ENCODE measurements at regions not wholly inside any gene's neighbourhood (a gene's known extent, or its start where the extent isn't known, plus 50 kb on each side); places are given as distances from the start of the nearest gene placed in this dataset.

DNA sequence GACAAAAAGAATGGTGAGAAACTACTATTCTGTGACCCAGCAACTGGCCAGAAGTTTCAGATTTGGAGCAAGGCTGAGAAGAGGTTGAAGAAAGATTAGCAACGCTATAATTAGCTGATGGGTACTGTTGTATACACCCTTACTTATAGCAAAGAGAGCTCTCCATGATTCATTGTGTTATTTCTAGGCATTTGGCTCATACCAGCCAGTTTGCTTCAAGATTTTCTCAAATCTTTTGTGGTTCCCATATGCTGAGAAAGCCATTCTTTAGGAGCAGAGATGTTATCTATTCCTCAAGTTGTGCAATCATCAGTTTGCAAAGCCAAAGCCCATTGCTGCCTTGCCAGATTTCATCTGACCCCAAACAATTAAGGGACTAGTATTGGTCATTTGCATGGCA lies 179.4 kb downstream of the ETS1 start:
- DNase-seq: no peak

DNA sequence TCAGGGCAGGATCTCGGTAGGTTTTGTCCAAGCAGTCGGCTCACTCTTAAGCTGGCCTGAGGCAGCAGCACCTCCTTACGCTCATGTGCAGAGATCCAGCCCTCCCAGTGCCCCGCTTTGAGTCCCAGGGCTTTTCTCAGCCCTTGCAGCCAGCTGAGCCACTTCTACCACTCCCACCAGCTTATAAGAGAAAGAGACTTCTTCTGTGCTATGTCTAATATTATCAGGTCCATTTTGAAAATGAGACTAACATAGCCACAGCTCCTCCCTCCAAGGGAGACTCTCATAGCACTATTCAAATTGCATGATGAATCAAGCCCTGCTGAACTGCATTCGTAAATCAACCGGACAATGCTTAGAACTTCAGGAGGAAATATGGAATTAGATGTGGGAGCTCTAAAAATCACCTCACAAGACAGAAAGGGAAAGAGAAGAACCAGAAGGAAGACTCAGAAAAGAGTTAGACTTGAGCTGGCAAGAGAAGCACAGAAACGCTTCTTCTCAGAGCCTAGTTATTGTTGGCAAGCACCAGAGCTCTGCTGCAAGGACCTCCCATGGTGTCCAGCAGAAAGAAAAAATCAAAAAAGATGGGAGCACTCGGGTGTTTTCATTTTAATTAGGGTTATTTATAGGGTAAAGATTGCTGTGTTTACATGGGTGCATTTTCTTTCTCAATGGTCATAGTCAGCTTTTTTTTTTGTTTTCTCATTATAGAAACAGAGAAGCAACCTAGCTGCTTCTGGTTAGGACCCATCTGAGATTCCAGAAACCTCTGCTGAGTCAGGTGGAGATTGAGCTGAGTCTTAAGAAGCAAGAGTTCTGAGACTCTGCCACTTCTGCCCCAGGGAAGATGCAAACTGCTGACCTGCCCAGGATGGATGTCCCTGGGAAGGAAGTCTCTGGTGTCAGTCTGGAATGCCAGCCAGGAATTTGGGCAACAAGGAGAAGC lies 181.4 kb downstream of the ETS1 start:
- DNase-seq: no peak

DNA sequence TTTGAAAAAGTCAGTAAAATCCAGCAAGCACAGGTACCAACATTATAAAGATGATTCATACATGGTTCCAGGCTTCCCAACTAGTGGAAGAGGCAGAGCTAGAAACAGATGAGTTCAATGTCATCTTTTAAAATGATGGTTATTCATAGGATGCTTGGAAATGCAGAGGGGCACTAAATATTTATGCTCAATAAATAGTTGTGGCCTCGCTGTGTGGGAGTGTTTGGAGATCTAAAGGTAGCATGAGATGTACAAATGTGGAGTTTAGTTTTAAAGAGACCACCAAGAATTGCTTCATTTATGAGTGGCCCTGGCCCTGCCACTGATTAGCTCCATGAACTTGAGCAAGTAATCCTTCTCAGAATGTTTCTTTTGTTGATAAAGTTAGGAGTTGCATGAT lies 182.2 kb downstream of the ETS1 start:
- no peak for DNase-seq

DNA sequence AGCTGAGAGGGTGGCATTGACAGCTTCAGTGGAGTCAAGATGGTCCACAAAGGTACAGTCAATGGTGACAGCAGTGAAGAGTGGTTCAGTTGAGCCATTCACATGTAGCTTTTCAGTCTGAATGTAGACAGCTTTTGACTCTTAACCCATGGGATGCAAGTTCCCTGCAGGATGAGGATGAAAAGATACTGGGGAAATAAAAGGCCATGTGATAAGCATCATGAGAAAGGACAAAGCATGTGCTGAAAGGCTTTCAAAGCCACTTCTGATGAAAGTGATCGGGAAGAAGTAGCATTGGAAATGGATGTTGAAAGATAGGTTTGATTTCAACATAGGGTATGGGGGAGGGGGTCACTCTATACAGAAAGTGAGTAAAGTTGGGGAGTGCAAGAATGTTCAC lies 182.9 kb downstream of the ETS1 start:
- no peak for DNase-seq

DNA sequence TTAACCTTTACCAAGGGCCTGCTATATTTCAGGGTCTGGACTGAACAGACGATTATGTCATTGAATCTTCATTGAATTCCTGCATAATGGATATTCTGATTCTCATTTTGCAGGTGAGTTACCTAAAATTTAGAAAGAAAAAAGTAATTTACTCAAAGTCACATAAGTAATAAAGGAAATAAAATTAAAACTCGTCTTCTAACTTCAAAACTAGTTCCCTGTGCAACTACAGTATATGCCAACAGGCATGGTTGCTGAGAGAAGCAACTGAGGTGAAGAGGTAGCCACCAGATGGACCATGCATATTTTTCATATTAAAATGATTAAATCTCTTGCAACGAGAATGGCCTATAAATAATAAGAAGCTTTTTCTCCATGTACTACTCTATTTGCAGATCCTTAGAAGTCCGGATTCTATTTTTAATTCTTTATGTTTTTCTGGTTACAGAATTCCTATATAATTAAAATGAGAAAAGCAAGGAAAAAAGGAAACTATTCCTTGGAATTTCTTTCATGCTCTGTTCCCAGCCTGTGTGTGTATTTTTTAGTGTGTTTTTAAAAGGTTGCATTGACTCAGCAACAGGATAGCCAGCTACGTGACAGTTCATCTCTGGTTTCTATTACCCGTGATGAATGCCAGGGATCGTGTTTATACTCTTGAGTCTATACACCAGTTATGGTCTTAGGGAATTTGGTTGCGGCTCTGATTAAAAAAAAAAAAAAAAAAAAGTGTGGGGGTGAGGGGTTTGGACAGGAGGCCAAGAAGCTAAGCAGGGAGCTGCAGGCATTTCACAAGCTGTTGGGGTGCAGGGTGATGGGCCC lies 186.8 kb downstream of the ETS1 start:
- no peak for DNase-seq

DNA sequence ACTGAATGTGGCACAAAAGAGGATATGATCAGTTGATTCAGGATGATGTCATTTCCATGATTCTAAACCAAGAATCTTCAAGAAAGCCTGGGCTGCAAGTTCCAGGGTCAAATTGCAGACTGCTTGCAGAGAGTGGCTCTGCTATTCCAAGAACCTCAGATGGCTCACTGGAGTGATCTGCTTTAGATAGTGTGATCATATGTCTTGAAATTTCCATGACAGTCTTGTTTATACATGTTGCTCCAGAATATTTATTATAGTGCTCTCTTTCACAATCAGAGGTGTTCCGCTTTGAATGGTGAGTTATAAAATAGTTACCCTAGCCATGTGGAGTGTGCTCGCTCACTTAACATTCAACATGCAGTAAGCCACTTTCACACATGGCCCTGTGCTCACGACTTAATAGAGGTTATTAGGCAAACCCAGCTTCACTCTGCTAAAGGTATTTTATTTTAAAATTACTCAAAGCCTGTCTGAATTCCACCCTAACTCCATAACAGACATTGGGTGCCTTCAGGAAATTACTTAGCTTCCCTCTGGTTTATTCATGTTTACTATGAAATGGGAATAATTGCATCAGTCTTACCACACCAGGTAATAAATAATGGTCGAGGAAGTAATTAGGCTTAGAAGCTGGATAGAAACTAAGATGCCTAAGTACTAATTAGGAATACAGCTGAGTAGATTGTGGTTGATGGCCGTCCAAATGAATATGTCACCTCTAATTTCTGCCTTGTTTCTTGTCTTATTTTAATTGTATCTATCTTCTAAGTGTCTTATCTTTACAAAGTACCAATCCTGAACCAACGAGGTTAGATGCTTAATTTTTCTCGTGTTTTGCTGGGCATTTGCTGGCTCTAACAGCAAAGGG lies 187.9 kb downstream of the ETS1 start:
- no peak for DNase-seq

DNA sequence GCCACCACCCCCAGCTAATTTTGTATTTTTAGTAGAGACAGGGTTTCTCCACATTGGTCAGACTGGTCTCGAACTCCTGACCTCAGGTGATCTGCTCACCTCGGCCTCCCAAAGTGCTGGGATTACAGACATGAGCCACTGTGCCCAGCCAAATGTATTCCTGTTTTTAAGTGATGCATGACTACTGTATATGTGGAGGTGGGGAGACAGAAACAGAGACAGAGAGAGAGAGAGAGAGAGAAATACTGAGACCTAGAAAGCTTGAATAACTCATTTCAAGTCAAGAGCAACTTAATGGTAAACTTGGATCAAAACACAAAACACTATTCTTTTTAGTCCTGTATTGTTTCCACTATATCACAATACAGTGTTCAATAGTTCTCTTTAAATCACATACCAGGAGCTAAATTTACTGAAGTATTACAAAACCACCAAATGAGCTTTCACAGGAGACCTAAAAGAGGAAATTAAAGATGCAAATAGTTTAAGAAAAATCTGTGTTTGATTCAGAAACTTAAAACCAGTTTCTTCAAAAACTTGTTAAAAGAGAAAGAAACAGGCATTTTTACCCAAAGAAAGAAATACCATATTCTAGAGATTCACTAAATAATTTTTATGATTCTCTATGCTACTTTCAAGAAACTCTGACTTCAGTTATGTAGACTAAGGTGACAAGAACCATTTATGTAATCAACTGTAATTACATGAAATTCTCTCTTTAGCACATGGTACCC lies 188.7 kb downstream of the ETS1 start:
- DNase-seq: no peak

DNA sequence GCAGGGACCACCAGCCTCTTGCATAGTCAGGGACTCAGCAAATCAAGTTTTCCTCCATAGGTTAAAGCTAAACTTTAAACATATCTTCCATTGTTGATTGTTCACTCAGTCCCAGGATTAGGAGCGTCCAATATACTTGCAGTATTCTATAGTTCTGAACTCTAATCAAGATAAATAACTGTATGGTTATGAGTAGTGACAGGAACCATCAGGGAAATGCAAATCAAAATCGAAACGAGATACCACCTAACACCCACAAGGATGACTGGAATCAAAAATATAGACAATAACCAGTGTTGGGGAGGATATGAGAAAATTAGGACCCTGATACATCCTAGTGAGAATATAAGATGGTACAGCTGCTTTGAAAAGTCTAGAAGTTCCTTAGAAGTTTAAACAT lies 190.0 kb downstream of the ETS1 start:
- DNase-seq: no peak

DNA sequence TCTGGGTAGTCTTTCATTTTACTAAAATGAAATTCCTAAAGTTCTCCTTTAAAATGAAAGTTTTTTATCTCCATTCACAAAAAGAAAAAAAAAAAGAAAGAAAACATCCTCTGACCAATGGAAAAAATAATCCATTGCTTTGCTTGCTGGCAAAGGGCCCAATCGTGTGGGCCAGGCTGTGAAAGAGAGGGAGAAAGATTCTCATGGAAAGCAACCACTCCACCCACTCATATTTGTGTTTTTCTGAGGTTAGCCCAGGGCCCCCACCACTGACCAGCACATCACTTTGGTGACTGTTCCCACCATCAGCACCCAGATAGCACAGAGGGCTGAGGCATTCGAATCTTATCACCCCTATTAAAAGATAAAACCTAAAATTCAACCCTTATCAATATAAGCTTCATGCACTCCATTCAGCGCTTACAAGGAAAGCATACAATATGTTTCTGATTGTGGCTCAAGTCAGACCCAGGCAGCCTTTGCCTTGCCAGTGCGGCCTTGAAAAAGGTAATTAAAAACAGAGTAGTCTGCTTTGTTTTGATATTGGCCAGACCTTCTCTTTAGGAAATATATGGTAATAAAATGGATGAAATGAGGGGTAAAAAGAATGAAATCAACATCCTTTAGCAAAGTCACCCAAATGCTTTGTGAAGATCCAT lies 192.8 kb downstream of the ETS1 start:
- no peak for DNase-seq

DNA sequence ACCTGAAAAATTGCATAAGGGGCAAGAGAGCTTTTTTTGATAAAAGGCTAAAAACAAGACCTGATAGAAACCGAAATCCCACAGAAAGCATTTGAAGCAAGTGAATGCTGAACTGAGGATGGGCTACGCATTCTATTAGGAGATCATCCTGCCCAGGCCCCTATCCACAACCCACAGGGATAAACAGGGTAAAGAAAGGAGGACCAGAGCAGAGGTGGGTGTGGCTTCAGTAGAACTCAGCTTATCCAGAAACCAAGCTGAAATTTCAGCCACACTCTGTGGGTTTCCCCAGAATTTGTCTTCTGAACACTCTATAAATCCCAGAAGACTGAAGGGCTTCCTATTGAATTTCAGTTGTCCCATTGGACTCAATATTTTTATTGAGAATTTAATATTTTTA lies 195.1 kb downstream of the ETS1 start:
- DNase-seq: no peak

DNA sequence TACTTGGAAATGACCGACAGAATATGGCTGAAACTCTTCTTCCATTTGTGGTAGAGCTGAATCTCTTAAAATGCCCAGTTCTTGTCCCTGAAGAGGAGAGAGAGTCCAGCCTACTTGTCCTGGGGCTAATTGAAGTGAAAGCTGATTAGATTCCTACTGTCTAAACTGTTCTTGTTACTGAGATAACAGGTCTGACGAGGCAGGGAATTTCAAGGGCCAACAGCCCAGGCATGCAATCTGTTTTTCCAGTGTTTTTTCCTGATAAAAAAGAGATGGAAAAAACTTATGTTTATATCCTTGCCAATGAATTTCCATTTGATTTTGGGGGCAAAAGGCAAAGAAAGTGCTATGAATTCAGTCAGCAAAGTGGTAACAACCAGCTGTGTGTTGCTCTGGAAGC lies 195.5 kb downstream of the ETS1 start:
- no peak for DNase-seq

DNA sequence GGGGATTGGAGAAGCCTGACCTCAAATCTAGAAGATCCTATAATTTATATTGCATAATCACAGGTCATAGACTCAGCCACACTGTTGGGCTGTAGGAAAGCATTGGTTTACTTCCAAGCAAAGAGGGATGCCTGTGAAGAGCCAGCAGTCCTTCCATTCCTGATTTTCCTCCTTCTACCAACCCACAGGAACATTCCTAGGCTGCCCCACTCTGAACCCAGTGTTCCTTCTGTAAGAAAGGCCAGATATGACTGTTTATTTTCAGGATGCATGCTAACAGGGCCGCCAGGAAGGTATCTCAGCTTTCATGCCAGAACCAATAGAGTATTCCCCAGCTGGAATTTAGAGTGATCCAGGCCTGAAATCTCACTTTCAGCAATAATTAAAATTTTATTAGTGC lies 197.1 kb downstream of the ETS1 start:
- no peak for DNase-seq

DNA sequence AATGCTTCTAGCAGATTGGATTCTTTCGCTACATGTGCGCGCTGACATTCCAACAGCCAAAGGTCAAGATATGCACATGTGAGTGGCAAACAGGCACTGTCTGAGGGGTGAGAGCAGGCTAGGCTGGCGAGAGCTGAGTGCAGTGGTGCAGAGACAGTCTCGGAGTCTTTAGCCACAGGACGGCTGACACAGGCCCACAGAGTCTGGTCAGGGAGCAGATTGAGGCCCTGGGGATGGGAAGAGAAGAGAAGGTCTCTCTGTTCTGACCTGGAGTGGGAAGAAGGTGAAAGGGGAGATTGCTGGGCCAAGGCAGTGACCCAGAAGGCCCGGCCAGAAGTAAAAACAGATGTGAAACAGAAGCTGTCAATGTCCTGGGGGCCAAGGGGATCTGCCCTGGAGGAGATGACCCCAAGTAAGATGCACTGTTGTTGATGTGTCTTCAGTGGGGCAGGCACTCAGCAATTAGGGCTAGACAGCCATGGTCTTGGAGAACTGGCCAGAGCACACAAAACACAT lies 197.8 kb downstream of the ETS1 start:
- no peak for DNase-seq

DNA sequence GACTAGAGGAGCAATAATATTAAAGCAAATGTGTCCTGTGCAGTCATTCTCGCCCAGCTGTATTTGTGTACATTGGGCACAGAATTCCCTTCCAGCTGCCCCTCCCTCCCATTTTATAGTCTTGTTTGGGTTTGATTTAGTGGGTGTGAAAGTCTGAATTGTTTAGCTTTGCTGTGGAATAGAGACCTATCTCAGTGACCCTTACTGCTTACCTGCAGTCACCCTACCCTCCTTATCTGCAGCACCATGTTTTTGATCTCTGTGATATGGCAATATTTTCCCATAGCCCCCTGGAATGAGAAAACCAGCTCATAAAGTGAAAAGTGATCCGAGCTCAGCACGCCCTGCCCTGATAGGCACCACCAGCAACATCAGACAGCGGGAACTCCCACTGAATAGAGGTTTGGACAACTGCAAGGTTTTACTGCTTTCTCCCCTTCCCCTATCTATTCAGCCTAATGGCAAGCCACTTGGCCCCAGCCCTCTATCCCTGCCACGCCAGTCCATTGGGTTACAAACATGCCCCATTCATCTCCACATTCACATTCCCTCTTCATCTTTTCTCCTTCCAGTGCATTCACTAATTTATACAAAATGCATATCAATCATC lies 199.0 kb downstream of the ETS1 start:
- DNase-seq: no peak

DNA sequence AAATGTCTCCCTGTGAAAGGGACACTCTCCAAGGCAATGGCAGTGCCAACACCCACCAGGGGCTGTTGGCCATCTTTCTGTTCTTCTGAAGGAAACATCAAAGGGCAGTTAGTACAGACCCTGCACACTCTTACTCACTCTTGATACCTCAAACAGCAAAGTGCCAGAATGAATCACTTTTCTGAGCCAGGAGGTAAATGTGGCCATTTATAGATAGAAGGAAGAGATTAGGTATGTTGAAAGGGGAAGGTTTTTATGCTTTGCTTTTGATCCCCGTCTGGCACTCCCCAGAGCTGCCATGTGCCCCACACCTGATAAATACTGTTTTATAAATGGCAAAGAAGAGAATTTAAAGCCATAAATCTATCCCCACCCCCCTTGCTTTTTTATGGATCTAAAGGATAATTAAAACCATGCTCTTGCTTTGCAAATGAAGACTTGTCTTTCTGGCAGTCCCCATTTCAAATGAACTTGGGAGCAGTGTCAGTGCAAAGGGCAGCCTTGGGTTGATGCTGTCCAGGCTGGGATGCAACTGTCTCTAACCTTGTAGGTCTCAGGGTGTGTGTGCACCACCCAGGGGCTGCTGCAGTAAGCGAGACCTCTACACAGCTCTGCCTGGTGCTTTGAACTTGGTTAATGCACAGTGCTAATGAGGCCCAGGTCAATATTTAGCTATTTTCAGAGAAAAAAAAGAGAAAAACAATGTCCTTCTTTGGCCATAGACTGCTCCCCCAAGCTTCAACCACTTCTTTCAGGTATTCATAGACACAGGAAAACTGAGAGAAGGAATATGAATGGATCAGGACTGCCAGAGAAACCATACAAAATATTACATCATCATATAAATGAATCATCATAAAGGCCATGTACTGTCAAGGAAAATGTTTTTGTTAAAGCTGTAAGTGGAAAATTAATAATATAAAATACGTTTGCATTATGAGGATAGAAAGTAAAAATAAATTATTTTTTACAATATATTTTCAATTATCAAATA lies 207.5 kb downstream of the ETS1 start:
- DNase-seq: peak; percentile 53

DNA sequence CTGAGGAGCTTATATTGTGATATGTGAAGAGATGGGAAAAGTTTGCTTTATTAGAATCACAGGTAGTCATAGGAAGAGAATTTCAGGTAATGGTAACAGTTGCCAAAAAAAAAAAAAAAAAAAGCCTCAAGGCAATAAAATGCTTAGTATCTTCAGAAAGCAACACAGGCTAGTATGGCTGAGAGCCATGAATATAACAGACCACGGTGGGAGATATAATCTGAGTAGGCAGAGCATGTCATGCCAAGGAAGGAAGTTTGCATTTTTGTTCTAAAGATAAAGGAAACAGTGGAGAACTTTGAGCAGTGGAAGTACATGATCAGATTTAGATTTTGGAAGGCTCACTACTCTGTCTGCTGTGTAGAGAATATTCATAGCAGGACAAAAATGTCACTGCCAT lies 211.4 kb downstream of the ETS1 start:
- DNase-seq: no peak

DNA sequence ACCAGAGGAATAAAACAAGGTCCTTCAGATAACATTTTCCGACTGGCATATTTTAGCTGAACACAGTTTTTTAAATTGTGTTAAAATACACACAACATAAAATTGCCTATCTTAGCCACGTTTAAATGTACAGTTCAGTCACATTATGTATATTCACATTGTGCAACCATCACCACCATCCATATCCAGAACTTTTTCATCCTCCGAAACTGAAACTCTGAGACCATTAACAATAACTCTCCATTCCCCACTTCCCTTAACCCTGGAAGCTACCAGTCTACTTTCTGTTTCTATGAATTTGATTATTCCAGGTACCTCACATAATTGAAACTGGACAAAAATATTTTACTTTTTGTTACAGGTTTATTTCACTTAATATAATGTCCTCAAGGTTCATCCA lies 213.3 kb downstream of the ETS1 start:
- no peak for DNase-seq

DNA sequence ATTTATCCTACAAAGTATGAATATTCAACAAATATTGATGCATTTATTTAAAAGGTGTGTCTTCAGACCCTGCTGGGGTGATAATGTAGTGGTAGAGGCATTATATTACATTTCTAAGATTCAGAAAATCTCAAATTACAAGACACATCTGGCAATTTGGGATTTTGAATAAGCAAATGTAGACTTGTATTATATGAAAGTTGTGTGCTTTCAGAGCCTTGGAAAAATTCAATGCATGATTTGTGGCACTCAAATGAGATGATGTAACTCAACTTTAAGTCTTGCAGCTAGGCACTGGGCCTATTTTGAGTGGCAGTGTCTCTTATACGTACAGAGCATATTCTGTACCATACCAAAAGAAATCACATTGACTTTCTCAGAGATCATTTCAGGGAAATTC lies 214.4 kb downstream of the ETS1 start:
- DNase-seq: no peak

DNA sequence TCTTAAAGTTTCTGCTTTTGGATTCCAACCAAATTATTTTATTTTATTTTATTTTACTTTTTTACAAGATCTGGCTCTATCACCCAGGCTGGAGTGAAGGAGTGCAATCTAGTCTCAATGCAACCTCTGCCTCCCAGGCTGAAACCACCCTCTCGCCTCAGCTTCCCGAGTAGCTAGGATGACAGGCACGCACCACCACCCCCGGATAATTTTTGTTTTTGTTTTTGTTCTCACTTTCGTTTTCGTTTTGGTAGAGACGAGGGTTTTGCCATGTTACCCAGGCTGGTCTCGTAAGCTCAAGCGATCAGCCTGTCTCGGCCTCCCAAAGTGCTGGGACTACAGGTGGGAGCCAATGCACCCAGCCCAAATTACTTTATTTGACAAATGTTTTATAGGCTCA lies 219.8 kb downstream of the ETS1 start:
- peak; percentile 34 for DNase-seq

DNA sequence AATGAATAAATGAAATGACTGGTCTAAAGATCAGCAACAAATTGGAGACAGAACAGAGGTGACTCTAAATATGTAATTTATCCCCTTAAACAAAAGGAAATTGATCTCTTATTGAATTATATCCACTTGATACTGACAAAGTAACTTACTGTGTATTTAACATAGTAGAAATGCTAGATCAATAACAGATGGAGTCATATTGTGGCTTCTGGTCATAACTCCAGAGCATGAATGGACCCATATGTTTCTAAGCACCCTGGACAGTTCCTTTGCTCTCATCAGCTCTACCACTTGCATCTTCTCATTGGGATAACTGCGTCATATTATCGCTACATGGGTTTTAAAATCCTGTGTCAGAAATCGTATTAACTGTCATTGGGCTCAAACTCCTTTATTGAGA lies 222.3 kb downstream of the ETS1 start:
- DNase-seq: no peak

All from activated CD4-positive, alpha-beta T cell treated with anti-CD3 and anti-CD28 coated beads for 48 hours (primary cell).